ENCODE measurements at regions not wholly inside any gene's neighbourhood (a gene's known extent, or its start where the extent isn't known, plus 50 kb on each side); places are given as distances from the start of the nearest gene placed in this dataset.

DNA sequence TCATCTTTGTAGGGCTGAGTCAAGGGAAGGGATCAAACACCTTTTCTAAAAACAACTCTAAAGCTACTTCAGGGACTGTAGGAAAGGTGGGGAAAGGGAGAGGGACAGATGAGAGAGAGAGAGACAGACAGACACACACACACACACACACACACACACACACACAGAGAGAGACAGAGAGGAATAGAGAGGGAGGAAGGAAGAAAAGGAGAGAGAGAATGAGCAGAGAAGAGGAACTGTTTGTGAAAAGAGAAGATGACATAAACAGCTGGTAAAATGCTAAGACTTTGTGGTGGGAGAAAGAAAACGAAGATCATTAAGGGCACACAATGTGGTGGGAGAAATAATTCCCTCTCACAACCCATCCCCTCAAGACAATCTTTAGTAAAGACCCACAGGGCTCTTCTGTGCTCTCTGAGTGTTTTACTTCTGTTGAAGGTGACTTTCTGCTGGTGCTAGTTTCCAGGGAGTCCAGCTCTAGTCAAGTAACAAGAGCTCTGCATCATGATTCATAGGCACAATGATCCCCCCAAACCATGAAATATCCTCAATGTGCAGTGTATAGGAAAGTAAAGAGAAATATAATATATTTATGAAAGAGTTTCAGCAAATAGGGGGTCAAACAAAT is 77.2 kb upstream of the STK17B start:
- no peak overlapping the region for H3K4me3 ChIP-seq (ENCODE audit: low read length)
- TF ChIP-seq, protein P1, sequence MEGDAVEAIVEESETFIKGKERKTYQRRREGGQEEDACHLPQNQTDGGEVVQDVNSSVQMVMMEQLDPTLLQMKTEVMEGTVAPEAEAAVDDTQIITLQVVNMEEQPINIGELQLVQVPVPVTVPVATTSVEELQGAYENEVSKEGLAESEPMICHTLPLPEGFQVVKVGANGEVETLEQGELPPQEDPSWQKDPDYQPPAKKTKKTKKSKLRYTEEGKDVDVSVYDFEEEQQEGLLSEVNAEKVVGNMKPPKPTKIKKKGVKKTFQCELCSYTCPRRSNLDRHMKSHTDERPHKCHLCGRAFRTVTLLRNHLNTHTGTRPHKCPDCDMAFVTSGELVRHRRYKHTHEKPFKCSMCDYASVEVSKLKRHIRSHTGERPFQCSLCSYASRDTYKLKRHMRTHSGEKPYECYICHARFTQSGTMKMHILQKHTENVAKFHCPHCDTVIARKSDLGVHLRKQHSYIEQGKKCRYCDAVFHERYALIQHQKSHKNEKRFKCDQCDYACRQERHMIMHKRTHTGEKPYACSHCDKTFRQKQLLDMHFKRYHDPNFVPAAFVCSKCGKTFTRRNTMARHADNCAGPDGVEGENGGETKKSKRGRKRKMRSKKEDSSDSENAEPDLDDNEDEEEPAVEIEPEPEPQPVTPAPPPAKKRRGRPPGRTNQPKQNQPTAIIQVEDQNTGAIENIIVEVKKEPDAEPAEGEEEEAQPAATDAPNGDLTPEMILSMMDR (conservative IDR thresholded peaks at IDR 0.05; ENCODE audit: low read depth, low read length): no peak
- no peak for DNase-seq (ENCODE audit: low read depth)

DNA sequence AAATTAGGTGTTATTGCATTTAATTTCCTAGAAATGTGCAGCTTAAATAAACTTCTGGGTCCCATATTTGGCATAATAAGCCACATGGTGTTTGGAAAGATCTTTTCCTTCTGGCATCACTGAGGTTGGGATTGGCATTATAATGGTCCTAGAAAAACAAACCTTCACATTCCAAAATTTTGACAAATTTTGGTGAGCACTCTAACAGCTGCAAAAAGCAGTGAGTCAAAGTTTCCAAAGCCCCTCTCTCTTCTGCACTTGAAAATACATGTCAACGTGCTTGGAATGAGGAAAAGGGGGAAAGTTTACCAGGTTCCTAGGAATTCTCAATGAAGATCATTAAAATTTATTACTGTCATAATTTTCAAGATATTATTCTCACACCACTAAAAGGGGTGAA is 77.8 kb upstream of the STK17B start:
- TF ChIP-seq, protein P1 (conservative IDR thresholded peaks at IDR 0.05; ENCODE audit: low read depth, low read length): no peak
- DNase-seq (ENCODE audit: low read depth): no peak
- no peak overlapping the region for H3K4me3 ChIP-seq (ENCODE audit: low read length)

GRCh38 chr2:196249860-196250259 is 78.5 kb upstream of the STK17B start:
- no peak for DNase-seq (ENCODE audit: low read depth)
- H3K4me3 ChIP-seq (ENCODE audit: low read length): no peak overlapping the region

DNA sequence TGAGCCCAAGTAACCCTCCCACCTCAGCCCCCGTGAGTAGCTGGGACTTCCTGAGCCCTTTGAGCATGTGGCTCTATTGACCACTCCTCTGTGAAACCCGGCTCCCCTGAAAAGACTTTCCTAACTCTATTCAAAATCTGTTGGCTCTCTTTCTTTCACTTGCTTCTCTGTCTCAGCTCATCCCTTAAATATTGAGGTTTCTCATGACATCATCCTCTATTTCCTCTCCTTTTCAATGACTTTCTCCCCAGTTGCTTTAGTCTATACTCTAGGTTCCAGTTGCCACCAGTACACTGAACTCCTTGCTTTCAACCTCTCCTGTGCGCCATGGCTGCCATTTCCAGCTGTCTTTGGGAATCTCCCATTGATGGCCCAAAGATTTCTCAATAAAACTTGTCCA is 79.8 kb upstream of the STK17B start:
- H3K4me3 ChIP-seq (ENCODE audit: low read length): no peak overlapping the region
- no peak for DNase-seq (ENCODE audit: low read depth)
- TF ChIP-seq, protein P1 (conservative IDR thresholded peaks at IDR 0.05; ENCODE audit: low read depth, low read length): no peak

More at GRCh38 chr2:196249860-196250259, 78.5 kb upstream of the STK17B start:
- TF ChIP-seq, protein P1 (conservative IDR thresholded peaks at IDR 0.05; ENCODE audit: low read depth, low read length): no peak

DNA sequence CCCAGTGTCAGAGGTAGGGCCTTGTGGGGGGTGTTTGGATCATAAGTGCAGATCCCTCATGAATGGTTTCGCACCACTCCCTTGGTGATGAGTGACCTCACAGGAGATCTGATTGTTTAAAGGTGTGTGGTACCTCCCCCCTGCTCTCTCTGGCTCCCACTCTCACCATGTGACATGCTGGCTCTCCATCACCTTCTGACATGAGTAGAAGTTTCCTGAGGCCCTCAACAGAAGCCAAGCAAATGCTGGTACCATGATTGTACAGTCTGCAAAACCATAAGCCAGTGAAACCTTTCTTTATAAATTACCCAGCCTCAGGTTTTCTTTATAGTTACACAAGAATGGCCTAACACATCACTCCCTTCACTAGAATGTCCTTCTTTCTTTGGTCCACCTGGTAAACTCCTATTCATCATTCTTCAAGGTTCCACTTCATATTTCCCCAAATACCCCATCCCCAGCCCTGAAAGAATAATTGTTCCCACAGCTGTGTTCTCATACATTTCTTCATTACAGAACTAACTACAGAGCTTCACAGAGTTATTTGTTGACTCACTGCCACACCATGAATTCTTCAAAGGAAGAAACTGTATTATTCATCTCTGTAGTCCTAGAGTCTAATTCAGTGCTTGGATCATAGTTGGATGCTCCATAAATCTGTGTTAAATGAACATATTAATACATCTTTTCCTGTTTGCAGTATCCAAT is 81.2 kb upstream of the STK17B start:
- TF ChIP-seq, protein P1 (conservative IDR thresholded peaks at IDR 0.05; ENCODE audit: low read depth, low read length): no peak
- no peak for DNase-seq (ENCODE audit: low read depth)
- H3K4me3 ChIP-seq (ENCODE audit: low read length): no peak overlapping the region

DNA sequence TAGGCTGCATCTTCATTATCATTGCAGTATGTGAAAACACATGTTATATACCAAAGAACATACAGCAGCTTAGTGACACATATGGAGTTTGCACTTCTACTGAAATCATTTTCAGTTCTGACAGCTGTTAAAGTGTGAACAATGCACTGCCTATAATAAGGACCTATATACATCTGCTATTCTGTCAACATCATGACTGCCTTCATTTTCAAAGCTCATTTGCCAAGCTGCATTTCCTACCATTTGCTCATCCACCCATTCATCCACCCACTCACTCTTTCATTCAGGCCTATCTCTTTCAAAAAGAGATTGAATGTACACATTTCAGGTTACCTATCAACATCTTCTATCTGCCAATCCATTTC is 81.7 kb upstream of the STK17B start:
- H3K4me3 ChIP-seq (ENCODE audit: low read length): no peak overlapping the region
- TF ChIP-seq, protein P1 (conservative IDR thresholded peaks at IDR 0.05; ENCODE audit: low read depth, low read length): no peak
- DNase-seq (ENCODE audit: low read depth): no peak

- no peak for DNase-seq (ENCODE audit: low read depth)
- H3K4me3 ChIP-seq (ENCODE audit: low read length): no peak overlapping the region
- TF ChIP-seq, protein P1 (conservative IDR thresholded peaks at IDR 0.05; ENCODE audit: low read depth, low read length): no peak
Observed at GRCh38 chr2:196256585-196256984, 85.2 kb upstream of the STK17B start.
